Osteoblast (primary cell): ENCODE measurements at regions not wholly inside any gene's neighbourhood (a gene's known extent, or its start where the extent isn't known, plus 50 kb on each side); places are given as distances from the start of the nearest gene placed in this dataset.

Experiments used
- DNase-seq: peaks from one replicate; pipeline ENCODE4 v3.0.0; 2011; ENCODE audit warnings: low spot score, mixed read lengths; ENCODE audit not compliant: insufficient read length; ENCODE audit errors: missing footprints
- H2AFZ ChIP-seq: 2 replicates; pipeline ENCODE4 v1.6.0; 2011; ENCODE audit warnings: mild to moderate bottlenecking, low read length
- H3K27ac ChIP-seq: 2 replicates; pipeline ENCODE4 v1.5.1; 2011; ENCODE audit warnings: mild to moderate bottlenecking, low read depth, low read length, moderate library complexity
- H3K27me3 ChIP-seq: 2 replicates; pipeline ENCODE4 v1.6.0; 2012; ENCODE audit warnings: mild to moderate bottlenecking, control low read depth, inconsistent platforms, low read length, moderate library complexity; ENCODE audit not compliant: insufficient read depth
- H3K36me3 ChIP-seq: 2 replicates; pipeline ENCODE4 v1.5.1; 2011; ENCODE audit warnings: mild to moderate bottlenecking, low read length, control low read depth, moderate library complexity; ENCODE audit not compliant: insufficient read depth
- H3K4me1 ChIP-seq: 2 replicates; pipeline ENCODE4 v1.5.1; 2011; ENCODE audit warnings: mild to moderate bottlenecking, low read length, control low read depth, moderate library complexity; ENCODE audit not compliant: insufficient read depth
- H3K4me2 ChIP-seq: 2 replicates; pipeline ENCODE4 v1.6.0; 2011; ENCODE audit warnings: mild to moderate bottlenecking, low read length; ENCODE audit not compliant: insufficient read depth
- H3K4me3 ChIP-seq: fragments of 200-600 bp; sonication (generic); 3 replicates; pipeline ENCODE4 v1.5.1; 2012; ENCODE audit warnings: mild to moderate bottlenecking, low read length, inconsistent platforms; ENCODE audit not compliant: insufficient read depth
- H3K79me2 ChIP-seq: 2 replicates; pipeline ENCODE4 v1.6.0; 2012; ENCODE audit warnings: mild to moderate bottlenecking, low read length, control low read depth, inconsistent platforms; ENCODE audit not compliant: insufficient read depth
- H3K9me3 ChIP-seq: 2 replicates; pipeline ENCODE4 v1.5.1; 2011; ENCODE audit warnings: low read depth, low read length, control low read depth
- H4K20me1 ChIP-seq: 2 replicates; pipeline ENCODE4 v1.6.0; 2012; ENCODE audit warnings: mild to moderate bottlenecking, low read length, control low read depth; ENCODE audit not compliant: insufficient read depth
- CTCF ChIP-seq: IDR thresholded peaks from 2 replicates; pipeline ENCODE4 v1.5.1; 2011; ENCODE audit warnings: mild to moderate bottlenecking, low read depth, low read length, moderate library complexity; ENCODE audit errors: extremely low read depth

- no peaks in the 10 kb centered on the region for H4K20me1 ChIP-seq
- no peaks in the 10 kb centered on the region for H3K27me3 ChIP-seq
- H2AFZ ChIP-seq, result no peak overlapping the region
- H3K4me2 ChIP-seq, result no peak overlapping the region
- H3K9me3 ChIP-seq, result no peaks in the 10 kb centered on the region
- H3K36me3 ChIP-seq, result no peaks in the 10 kb centered on the region
- no peak overlapping the region for H3K27ac ChIP-seq
- no peaks in the 10 kb centered on the region for H3K79me2 ChIP-seq
- no peak for TF ChIP-seq CTCF
- no peak overlapping the region for H3K4me3 ChIP-seq
- DNase-seq, result no peak
- peaks cover 11% of the 10 kb centered on the region for H3K4me1 ChIP-seq
Measured at GRCh38 chr5:89583534-89583933, 700.5 kb upstream of the MEF2C start.

GRCh38 chr5:89582768-89583339 lies 699.9 kb upstream of the MEF2C start:
- Histone ChIP-seq H3K4me1 (peaks cover 11% of the 10 kb centered on the region), H3K9me3 (no peaks in the 10 kb centered on the region), H3K4me3 (no peak overlapping the region), H4K20me1 (no peaks in the 10 kb centered on the region), H3K27me3 (no peaks in the 10 kb centered on the region), H2AFZ (no peak overlapping the region), H3K27ac (no peak overlapping the region), H3K4me2 (no peak overlapping the region), H3K36me3 (no peaks in the 10 kb centered on the region), H3K79me2 (no peaks in the 10 kb centered on the region)
- TF ChIP-seq CTCF, result no peak
- no peak for DNase-seq

GRCh38 chr5:89580976-89581375 lies 698.0 kb upstream of the MEF2C start:
- Histone ChIP-seq H3K27me3 (no peaks in the 10 kb centered on the region), H3K4me1 (peaks cover 11% of the 10 kb centered on the region), H3K4me3 (no peak overlapping the region), H3K36me3 (no peaks in the 10 kb centered on the region), H3K9me3 (no peaks in the 10 kb centered on the region), H3K4me2 (no peak overlapping the region), H3K79me2 (no peaks in the 10 kb centered on the region), H3K27ac (no peak overlapping the region), H4K20me1 (no peaks in the 10 kb centered on the region), H2AFZ (no peak overlapping the region)
- DNase-seq, result no peak
- TF ChIP-seq CTCF, result no peak

GRCh38 chr5:89575319-89575718 lies 692.3 kb upstream of the MEF2C start:
- no peaks in the 10 kb centered on the region for H4K20me1 ChIP-seq
- H3K4me1 ChIP-seq, result no peaks in the 10 kb centered on the region
- H3K27ac ChIP-seq, result no peak overlapping the region
- H3K4me3 ChIP-seq, result no peak overlapping the region
- no peak overlapping the region for H3K4me2 ChIP-seq
- H3K27me3 ChIP-seq, result no peaks in the 10 kb centered on the region
- DNase-seq, result no peak
- no peaks in the 10 kb centered on the region for H3K36me3 ChIP-seq
- no peaks in the 10 kb centered on the region for H3K79me2 ChIP-seq
- no peak overlapping the region for H2AFZ ChIP-seq
- no peaks in the 10 kb centered on the region for H3K9me3 ChIP-seq
- no peak for TF ChIP-seq CTCF
